IMR-90 (cell line): ENCODE measurements at regions not wholly inside any gene's neighbourhood (a gene's known extent, or its start where the extent isn't known, plus 50 kb on each side); places are given as distances from the start of the nearest gene placed in this dataset.

Source experiments
- CEBPB ChIP-seq: IDR thresholded peaks from 2 replicates; pipeline ENCODE4 v1.6.1; 2012; ENCODE audit warnings: low read depth, low read length, improper control_type of control experiment
- CTCF ChIP-seq: conservative IDR thresholded peaks from 2 replicates; pipeline ENCODE4 v1.5.1; 2012; ENCODE audit warnings: mild to moderate bottlenecking, low read depth, low read length, improper control_type of control experiment
- MAZ ChIP-seq: IDR thresholded peaks from 2 replicates; pipeline ENCODE4 v1.6.1; 2012; ENCODE audit warnings: low read depth, mild to moderate bottlenecking, low read length, improper control_type of control experiment, moderate library complexity, borderline replicate concordance
- MXI1 ChIP-seq: IDR thresholded peaks from 2 replicates; pipeline ENCODE4 v1.6.1; 2012; ENCODE audit warnings: low read depth, mild to moderate bottlenecking, low read length, moderate library complexity, borderline replicate concordance
- POLR2A ChIP-seq: IDR thresholded peaks from 2 replicates; pipeline ENCODE4 v1.6.1; 2012; ENCODE audit warnings: mild to moderate bottlenecking, low read depth, low read length
- RAD21 ChIP-seq: IDR thresholded peaks from 2 replicates; pipeline ENCODE4 v1.6.1; 2012; ENCODE audit warnings: low read length, improper control_type of control experiment
- RFX5 ChIP-seq: IDR thresholded peaks from 2 replicates; pipeline ENCODE4 v1.8.0; 2012; ENCODE audit warnings: low read depth, mild to moderate bottlenecking, low read length, moderate library complexity

GRCh38 chr3:145893331-145893730 is 267.7 kb downstream of the PLOD2 start:
- TF ChIP-seq RFX5 (no peak), CTCF (no peak), RAD21 (no peak), MAZ (no peak), POLR2A (no peak), MXI1 (no peak), CEBPB (no peak)
